C4-2B (cell line): ENCODE measurements at regions not wholly inside any gene's neighbourhood (a gene's known extent, or its start where the extent isn't known, plus 50 kb on each side); places are given as distances from the start of the nearest gene placed in this dataset.
"Not testable (repeated sequence)": the region's sequence is repeated elsewhere in the genome, so short reads cannot be mapped to it uniquely, and the experiment has no call there.

Source experiments
- ZFX ChIP-seq: fragments of 450-650 bp; IDR thresholded peaks from 2 replicates; pipeline ENCODE4 v1.6.1; 2017
- TF ChIP-seq, protein P1 (sequence below): fragments of 450-650 bp; conservative IDR thresholded peaks from 2 replicates; pipeline ENCODE4 v1.5.1; 2017; ENCODE audit warnings: mild to moderate bottlenecking

DNA sequence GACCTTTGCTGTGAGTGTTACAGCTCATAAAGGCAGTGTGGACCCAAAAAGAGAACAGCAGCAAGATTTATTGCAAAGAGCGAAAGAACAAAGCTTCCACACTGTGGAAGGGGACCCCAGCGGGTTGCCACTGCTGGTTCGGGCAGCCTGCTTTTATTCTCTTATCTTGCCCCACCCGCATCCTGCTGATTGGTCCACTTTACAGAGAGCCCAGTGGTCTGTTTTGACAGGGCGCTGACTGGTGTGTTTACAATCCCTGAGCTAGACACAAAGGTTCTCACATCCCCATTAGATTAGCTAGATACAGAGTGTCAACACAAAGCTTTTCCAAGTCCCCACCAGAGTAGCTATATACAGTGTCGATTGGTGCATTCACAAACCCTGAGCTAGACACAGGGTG lies 1187.5 kb downstream of the NXPH1 start:
- TF ChIP-seq, protein P1, sequence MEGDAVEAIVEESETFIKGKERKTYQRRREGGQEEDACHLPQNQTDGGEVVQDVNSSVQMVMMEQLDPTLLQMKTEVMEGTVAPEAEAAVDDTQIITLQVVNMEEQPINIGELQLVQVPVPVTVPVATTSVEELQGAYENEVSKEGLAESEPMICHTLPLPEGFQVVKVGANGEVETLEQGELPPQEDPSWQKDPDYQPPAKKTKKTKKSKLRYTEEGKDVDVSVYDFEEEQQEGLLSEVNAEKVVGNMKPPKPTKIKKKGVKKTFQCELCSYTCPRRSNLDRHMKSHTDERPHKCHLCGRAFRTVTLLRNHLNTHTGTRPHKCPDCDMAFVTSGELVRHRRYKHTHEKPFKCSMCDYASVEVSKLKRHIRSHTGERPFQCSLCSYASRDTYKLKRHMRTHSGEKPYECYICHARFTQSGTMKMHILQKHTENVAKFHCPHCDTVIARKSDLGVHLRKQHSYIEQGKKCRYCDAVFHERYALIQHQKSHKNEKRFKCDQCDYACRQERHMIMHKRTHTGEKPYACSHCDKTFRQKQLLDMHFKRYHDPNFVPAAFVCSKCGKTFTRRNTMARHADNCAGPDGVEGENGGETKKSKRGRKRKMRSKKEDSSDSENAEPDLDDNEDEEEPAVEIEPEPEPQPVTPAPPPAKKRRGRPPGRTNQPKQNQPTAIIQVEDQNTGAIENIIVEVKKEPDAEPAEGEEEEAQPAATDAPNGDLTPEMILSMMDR, result not testable (repeated sequence)
- TF ChIP-seq ZFX, result not testable (repeated sequence)
